ENCODE measurements at regions not wholly inside any gene's neighbourhood (a gene's known extent, or its start where the extent isn't known, plus 50 kb on each side); places are given as distances from the start of the nearest gene placed in this dataset.

DNA sequence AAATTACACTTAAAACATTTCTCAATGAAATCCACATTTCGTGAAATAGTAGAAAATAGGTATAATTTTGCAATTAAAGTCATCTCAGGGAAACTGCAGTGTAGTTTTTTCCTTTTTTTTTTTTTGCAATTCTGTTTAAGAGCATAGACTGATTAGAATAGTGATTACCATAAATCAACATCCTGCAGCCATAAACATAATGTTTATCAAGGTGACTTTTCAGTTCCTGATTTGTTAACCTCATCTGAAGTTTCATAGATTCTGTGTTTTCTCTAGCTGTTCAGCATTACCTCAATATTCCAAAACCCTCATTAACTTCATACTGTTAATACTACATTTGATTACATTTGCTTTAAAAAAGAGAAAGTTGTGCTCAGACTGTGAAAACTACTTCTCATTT, 286.3 kb upstream of the DACH1 start:
- DNase-seq = no peak

GRCh38 chr13:72151241-72151640, 284.2 kb upstream of the DACH1 start:
- no peak for DNase-seq

GRCh38 chr13:72150502-72150901, 283.5 kb upstream of the DACH1 start:
- DNase-seq = no peak

DNA sequence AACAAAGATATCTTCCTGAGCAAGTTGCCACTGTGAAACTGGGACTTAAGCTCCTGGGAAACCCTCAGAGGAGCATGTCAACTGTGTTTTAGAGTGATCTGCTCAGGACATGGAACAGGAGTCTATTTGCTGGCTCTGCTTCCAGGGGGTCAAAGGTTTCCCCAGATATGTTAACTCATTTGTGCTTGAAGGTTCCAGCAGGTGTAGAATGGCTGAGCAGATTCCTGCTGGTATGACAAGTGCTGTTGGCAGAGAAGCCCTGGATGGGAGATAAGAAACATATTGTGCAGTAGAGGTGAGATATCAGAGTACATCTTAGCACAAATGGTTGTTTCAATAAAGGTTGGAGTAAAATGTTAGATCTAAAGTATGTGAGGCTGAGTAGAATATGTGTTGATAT, 282.7 kb upstream of the DACH1 start:
- no peak for DNase-seq

GRCh38 chr13:72146816-72147215, 279.8 kb upstream of the DACH1 start:
- no peak for DNase-seq

DNA sequence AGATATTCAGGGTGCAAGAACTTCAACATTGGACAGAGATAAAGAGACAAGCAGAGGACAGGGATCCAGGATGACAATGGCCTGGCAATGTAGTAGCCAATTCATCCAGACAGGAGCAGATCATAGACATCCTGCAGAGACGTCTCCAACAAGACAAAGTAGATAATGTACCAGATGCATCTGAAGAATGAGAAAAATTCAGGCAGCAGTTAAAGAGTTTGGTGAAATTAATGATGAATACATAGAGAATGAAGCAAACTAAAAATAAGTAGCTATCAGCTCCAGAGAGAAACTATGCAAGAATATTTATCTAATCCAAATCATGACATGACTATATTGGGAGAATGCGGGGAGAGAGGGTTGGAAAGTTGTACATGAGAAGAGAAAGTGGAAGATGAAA, 278.4 kb upstream of the DACH1 start:
- DNase-seq = no peak

- no peak for DNase-seq
Observed at GRCh38 chr13:72144636-72145035, 277.6 kb upstream of the DACH1 start.

GRCh38 chr13:72141855-72142519, 275.0 kb upstream of the DACH1 start:
- no peak for DNase-seq

- DNase-seq = no peak
Observed at GRCh38 chr13:72139192-72139591, 272.2 kb upstream of the DACH1 start.

DNA sequence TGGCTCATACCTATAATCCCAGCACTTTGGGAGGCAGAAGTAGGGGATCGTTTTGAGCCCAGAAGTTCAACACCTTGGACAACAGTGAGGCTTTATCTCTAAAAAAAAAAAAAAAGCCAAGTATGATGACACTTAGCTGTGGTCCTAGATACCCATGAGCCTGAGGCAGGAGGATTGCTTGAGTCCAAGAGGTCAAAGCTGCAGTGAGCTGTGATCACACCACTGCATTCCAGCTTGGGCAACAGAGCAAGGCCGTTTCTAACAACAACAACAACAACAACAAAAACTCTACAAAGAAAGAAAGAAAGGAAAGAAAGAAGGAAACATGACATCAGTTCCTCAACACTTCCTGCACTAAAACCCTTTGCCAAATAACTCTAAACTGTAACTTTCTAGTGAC, 265.1 kb upstream of the DACH1 start:
- DNase-seq = no peak

GRCh38 chr13:72129117-72129516, 262.1 kb upstream of the DACH1 start:
- DNase-seq = no peak

- DNase-seq = no peak
Observed at GRCh38 chr13:72127031-72127430, 260.0 kb upstream of the DACH1 start.

DNA sequence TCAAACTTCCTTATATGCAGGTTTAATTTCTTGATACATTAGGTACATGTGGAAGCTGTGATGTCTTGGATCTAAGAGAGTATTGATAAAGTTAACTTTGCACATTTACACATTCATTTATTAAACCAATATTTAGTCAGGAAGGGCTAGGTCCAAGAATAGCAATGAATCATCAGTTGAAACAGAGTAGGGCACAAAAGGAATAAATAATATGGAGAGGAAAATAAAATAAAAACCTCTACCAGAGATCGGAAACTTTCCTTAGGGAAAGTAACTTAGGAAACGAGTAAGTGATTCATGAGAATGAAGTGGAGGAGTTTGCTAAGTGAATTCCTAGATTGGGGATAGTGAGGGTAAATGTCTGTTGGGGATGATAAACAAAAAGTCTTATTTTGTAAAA, 259.4 kb upstream of the DACH1 start:
- DNase-seq = no peak

DNA sequence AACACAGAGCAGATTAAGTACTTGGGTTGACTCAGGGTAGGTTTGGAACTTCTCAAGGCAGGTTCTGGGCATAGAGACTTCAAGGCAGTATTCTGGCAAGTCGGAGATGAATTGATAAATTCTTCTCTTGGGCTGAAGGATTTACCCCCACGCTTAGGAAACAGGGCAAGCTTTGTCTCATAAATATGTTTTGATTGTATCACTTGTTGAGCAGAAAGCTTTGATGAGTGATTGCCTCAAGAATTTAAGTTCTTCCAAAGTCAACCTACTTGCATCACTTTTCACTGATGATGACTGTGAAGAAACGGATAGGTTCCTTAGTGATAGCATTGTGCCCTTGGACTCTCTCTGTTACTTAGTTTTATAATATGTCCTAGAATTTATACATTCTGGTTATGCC, 258.6 kb upstream of the DACH1 start:
- no peak for DNase-seq

DNA sequence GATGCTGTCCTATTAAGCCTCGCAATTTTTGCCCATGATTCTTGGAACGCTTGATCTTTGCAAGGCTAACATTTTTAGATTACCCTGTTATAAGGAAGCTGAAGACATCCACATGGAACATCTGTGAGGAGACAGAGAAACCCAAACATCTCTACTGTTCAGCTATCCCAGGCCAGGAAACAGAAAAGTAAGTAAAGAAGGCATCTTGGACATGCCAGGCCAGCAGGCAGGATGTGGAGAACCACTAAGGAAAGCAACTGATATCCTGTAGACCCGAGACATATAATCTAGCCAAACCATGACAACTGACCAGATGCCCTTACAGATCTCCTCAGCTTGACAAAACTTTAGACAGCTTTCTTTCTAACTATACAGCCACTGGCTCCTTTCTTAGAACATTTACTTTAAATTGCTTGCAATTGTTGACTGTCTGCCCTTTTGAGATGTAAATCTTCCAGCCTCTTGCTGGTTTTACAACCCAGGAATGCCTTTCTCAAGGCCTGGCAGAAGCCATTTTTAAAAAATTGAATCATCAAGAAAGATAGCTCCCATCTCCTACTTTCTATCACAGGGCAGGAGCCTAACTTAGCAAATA, 255.8 kb upstream of the DACH1 start:
- no peak for DNase-seq

DNA sequence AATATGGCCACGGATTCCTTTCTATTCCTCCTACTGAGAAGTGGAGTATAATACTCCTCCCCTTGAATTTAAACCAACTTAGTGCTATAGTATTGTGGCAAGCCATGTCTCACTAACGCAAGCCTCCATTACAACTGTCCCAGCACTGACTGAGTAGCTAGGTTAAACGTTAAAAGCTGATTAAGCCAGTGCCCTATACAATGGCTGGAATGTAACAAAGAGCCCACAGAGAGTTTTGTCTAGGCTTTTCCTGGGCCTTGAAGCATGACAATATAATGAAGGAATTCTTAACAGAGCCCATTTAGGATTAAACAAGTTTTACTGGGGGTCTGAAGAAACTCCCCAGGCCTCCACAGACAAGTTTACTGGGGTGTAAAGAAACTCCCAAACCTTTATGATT, 254.5 kb upstream of the DACH1 start:
- DNase-seq = no peak

DNA sequence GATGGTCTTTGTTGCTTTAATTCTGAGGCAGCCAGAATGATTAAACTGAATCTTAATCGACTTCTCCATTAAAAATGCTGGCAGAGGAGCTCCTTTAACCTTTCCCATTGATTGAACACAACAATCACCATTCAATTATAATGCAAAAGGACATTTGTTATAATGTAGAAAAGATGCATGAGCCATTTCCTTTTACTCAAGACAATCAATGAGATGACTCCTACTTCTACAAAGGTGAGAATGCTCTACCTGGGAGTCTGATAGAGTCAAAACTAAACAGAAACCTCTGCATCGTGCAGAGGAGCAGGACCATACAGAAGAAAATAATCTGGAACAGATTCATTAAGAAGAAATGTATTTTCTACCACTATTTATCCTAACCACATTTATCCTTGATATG, 253.6 kb upstream of the DACH1 start:
- no peak for DNase-seq

DNA sequence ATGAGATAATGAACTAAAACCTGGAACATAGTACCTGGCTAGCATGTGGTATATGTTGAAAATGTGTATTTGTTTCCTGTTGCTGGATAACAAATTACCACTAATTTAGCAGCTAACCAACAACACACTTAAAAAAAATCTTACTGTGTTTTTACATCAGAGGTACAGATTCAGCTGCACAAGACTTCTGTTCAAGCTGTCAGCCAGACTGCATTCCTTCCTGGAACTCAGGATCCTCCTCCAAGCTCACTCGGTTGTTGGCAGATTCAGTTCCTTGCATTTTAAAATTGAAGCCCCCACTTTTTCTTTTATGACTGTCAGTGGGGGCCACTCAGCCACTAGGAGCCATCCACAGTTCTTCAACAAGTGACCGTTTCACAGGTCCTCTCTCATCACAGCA, 246.9 kb upstream of the DACH1 start:
- DNase-seq = no peak

- DNase-seq = no peak
Observed at GRCh38 chr13:72113076-72113475, 246.1 kb upstream of the DACH1 start.

GRCh38 chr13:72112216-72112615, 245.2 kb upstream of the DACH1 start:
- DNase-seq = no peak

DNA sequence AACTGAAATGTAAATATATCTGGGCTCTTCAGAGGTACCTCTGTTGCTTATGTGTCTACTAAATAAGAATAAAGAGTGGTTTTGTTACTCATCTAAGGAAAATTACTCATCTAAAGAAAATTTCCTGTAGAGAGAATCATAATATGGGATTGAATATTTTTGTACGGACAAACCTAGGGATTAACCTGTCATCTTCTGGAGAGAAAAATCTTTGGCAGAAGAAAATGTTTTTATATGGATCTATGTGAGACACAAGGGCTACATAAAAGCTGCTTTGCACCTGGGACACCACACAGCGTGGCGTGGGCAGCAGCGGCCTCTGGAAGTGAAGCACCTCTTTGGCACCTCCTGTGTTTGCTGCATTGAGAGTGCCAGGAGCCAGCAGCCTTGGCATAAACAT, 242.9 kb upstream of the DACH1 start:
- DNase-seq = no peak

GRCh38 chr13:72104656-72105180, 237.7 kb upstream of the DACH1 start:
- DNase-seq = no peak

- DNase-seq = no peak
Observed at GRCh38 chr13:72101768-72102400, 234.9 kb upstream of the DACH1 start.

DNA sequence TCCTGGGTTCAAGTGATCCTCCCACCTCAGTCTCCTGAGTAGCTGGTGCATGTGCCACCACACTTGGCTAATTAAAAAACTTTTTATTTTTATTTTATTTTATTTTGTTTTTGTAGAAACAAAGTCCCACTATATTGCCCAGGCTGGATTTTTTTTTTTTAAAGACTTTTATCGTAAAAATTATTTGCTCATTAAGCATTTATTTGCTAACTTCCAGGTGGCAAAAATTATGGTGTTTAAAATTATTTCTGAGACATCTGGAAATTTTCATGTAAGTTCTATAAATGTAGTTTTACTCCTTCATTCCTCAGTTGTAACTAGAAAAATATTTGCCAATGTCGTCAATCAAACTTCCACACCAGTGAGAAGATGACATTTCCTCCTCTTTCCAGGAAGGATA, 233.3 kb upstream of the DACH1 start:
- no peak for DNase-seq

GRCh38 chr13:72097568-72097967, 230.6 kb upstream of the DACH1 start:
- no peak for DNase-seq

Measured in GDM1 (cell line).